ENCODE measurements at regions not wholly inside any gene's neighbourhood (a gene's known extent, or its start where the extent isn't known, plus 50 kb on each side); places are given as distances from the start of the nearest gene placed in this dataset.

DNA sequence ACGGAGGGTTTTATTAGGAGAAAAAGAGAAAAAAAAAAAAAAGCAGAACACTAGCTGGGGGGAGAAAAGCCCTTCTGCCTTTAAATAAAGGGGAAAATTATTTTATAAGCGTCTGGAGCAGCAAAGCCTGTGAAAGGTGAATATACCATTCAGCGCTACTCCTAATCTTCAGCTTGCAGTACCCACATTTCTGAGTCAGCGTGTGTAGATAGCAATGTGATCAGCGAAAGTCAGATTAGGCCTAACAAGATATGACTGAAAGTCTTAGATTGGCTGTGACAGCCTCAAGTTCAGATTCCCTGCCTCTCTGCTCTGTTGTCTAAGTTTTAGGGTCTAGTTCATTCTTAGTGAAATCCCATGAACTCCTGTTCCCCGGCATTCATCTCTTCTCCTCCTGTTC lies 279.5 kb downstream of the TMEM114 start:
- DNase-seq (ENCODE audit: low read depth) = no peak
- TF ChIP-seq CTCF (IDR thresholded peaks at IDR 0.05; ENCODE audit: control insufficient read depth, insufficient read depth, low read depth, low read length, missing control alignments) = no peak
- H3K4me3 ChIP-seq (ENCODE audit: control insufficient read depth, low read depth, low read length) = no peak overlapping the region

DNA sequence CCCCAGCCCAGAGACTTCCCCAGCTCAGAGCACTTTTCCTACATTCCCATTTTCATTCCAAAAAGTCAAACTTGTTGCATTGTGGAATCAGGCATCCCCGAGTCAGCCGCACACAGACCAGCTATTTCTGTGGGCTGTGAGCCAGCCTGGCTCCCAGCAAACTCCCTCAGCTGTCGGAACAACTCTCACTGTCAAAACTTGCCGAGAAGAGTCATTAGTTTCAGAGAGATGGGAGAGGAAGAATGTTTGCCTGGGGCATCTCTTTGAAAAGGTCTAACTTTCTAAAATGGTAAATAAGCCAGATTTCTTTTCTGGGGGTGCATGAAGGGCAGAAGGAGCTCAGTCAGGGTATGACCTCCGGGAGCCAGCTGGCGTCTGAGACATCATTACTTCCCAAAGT lies 280.0 kb downstream of the TMEM114 start:
- DNase-seq (ENCODE audit: low read depth) = no peak
- no peak overlapping the region for H3K4me3 ChIP-seq (ENCODE audit: control insufficient read depth, low read depth, low read length)
- TF ChIP-seq CTCF (IDR thresholded peaks at IDR 0.05; ENCODE audit: control insufficient read depth, insufficient read depth, low read depth, low read length, missing control alignments) = no peak

GRCh38 chr16:8305201-8305600 lies 285.1 kb downstream of the TMEM114 start:
- no peak for TF ChIP-seq CTCF (IDR thresholded peaks at IDR 0.05; ENCODE audit: control insufficient read depth, insufficient read depth, low read depth, low read length, missing control alignments)
- DNase-seq (ENCODE audit: low read depth) = no peak
- H3K4me3 ChIP-seq (ENCODE audit: control insufficient read depth, low read depth, low read length) = no peak overlapping the region

GRCh38 chr16:8299635-8300034 lies 290.7 kb downstream of the TMEM114 start:
- no peak overlapping the region for H3K4me3 ChIP-seq (ENCODE audit: control insufficient read depth, low read depth, low read length)
- no peak for DNase-seq (ENCODE audit: low read depth)
- TF ChIP-seq CTCF (IDR thresholded peaks at IDR 0.05; ENCODE audit: control insufficient read depth, insufficient read depth, low read depth, low read length, missing control alignments) = no peak

- DNase-seq (ENCODE audit: low read depth) = no peak
- H3K4me3 ChIP-seq (ENCODE audit: control insufficient read depth, low read depth, low read length) = no peak overlapping the region
- TF ChIP-seq CTCF (IDR thresholded peaks at IDR 0.05; ENCODE audit: control insufficient read depth, insufficient read depth, low read depth, low read length, missing control alignments) = no peak
These were observed 294.6 kb downstream of the TMEM114 start for GRCh38 chr16:8295513-8296237.

- no peak for TF ChIP-seq CTCF (IDR thresholded peaks at IDR 0.05; ENCODE audit: control insufficient read depth, insufficient read depth, low read depth, low read length, missing control alignments)
- no peak for DNase-seq (ENCODE audit: low read depth)
- H3K4me3 ChIP-seq (ENCODE audit: control insufficient read depth, low read depth, low read length) = no peak overlapping the region
These were observed 296.9 kb downstream of the TMEM114 start for GRCh38 chr16:8293413-8293812.
